ENCODE measurements at regions not wholly inside any gene's neighbourhood (a gene's known extent, or its start where the extent isn't known, plus 50 kb on each side); places are given as distances from the start of the nearest gene placed in this dataset.

DNA sequence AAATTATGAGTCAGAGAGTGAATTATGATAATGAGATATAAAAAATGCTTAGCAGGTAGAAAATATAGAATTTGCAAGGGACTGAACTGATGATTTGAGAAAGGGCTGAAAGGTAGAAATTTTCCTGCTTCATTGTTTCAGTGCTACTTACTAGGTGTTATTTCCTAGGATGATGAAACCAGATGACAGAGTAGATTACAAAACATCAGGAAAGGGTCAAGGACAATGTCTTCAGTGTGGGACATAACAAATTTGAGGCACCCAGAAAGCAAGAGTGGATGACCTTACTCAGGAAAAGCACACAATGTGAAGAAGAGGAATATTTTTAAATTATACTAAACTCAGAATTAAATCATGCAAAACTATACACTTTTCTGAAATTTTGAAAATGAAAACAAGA lies 102.1 kb downstream of the SHCBP1 start:
- Histone ChIP-seq H3K4me2 (ENCODE audit: low read length, poor library complexity, severe bottlenecking) (no peak overlapping the region), H3K4me3 (ENCODE audit: insufficient read depth in 1 of 2, low read depth in 1 of 2, low read length in 2 of 2) (no peak overlapping the region), H3K27me3 (ENCODE audit: control insufficient read depth in 1 of 2, insufficient read depth in 1 of 2, low read length in 2 of 2) (no peaks in the 10 kb centered on the region), H4K91ac (ENCODE audit: low read length) (no peak overlapping the region), H2AK5ac (ENCODE audit: low read length, severe bottlenecking) (no peak overlapping the region), H3K4me1 (ENCODE audit: control insufficient read depth, insufficient read depth, low read depth, low read length) (no peaks in the 10 kb centered on the region), H2BK12ac (ENCODE audit: low read length in 2 of 2) (no peak overlapping the region), H3K79me1 (replicated peaks; ENCODE audit: low read length, poor library complexity, severe bottlenecking) (no peaks in the 10 kb centered on the region), H3K9me3 (ENCODE audit: control insufficient read depth, low read length) (peaks cover 13% of the 10 kb centered on the region), H3K4ac (ENCODE audit: low read depth in 1 of 2, low read length in 2 of 2) (no peak overlapping the region), H2BK15ac (ENCODE audit: low read depth, poor library complexity, severe bottlenecking) (no peak overlapping the region), H3K9ac (ENCODE audit: low read length) (no peak overlapping the region), H2BK5ac (ENCODE audit: low read depth, low read length, poor library complexity, severe bottlenecking) (no peak overlapping the region), H4K8ac (ENCODE audit: low read length) (no peak overlapping the region), H2AFZ (ENCODE audit: low read depth, low read length) (no peak overlapping the region), H3K23ac (ENCODE audit: low read length in 2 of 2) (no peak overlapping the region), H3K36me3 (ENCODE audit: control insufficient read depth in 1 of 2, insufficient read depth in 2 of 2, low read depth in 1 of 2, low read length in 2 of 2) (no peaks in the 10 kb centered on the region), H3K27ac (ENCODE audit: low read length, poor library complexity, severe bottlenecking) (no peak overlapping the region), H3K14ac (ENCODE audit: low read length in 2 of 2) (no peak overlapping the region), H3K18ac (ENCODE audit: low read depth in 1 of 2, low read length in 2 of 2) (no peak overlapping the region), H2BK120ac (ENCODE audit: low read depth, low read length) (no peak overlapping the region)
- no peak for DNase-seq

DNA sequence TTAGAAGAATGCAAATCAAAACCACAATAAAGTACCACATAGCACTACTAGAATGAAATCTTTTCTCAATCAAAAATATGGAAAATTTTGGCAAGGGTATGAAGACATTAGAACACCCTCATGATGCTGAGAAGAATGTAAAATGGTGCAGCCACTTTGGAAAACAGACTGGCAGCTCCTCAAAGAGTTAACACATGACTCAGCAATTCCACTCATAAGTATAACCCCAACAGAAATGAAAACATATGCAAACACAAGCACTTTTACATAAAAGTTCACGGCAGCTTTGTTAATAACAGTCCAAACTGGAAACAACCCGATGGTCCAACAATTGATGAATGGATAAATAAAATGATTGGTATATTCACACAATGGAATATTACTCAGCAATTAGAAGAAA lies 124.5 kb downstream of the SHCBP1 start:
- no peak overlapping the region for H2BK120ac ChIP-seq (ENCODE audit: low read depth, low read length)
- no peaks in the 10 kb centered on the region for H3K27me3 ChIP-seq (ENCODE audit: control insufficient read depth in 1 of 2, insufficient read depth in 1 of 2, low read length in 2 of 2)
- no peak for DNase-seq
- H3K23ac ChIP-seq (ENCODE audit: low read length in 2 of 2): no peak overlapping the region
- H3K27ac ChIP-seq (ENCODE audit: low read length, poor library complexity, severe bottlenecking): no peak overlapping the region
- no peak overlapping the region for H3K18ac ChIP-seq (ENCODE audit: low read depth in 1 of 2, low read length in 2 of 2)
- no peak overlapping the region for H2BK5ac ChIP-seq (ENCODE audit: low read depth, low read length, poor library complexity, severe bottlenecking)
- H3K14ac ChIP-seq (ENCODE audit: low read length in 2 of 2): no peak overlapping the region
- peaks cover 3% of the 10 kb centered on the region for H3K9me3 ChIP-seq (ENCODE audit: control insufficient read depth, low read length)
- H3K4ac ChIP-seq (ENCODE audit: low read depth in 1 of 2, low read length in 2 of 2): no peak overlapping the region
- no CpG with 5 or more reads among the region's 2 CpGs for WGBS
- H4K8ac ChIP-seq (ENCODE audit: low read length): no peak overlapping the region
- H3K4me3 ChIP-seq (ENCODE audit: insufficient read depth in 1 of 2, low read depth in 1 of 2, low read length in 2 of 2): no peak overlapping the region
- no peak overlapping the region for H2BK15ac ChIP-seq (ENCODE audit: low read depth, poor library complexity, severe bottlenecking)
- H2BK12ac ChIP-seq (ENCODE audit: low read length in 2 of 2): no peak overlapping the region
- H3K4me2 ChIP-seq (ENCODE audit: low read length, poor library complexity, severe bottlenecking): no peak overlapping the region
- H3K4me1 ChIP-seq (ENCODE audit: control insufficient read depth, insufficient read depth, low read depth, low read length): no peaks in the 10 kb centered on the region
- no peak overlapping the region for H3K9ac ChIP-seq (ENCODE audit: low read length)
- H2AK5ac ChIP-seq (ENCODE audit: low read length, severe bottlenecking): no peak overlapping the region
- H2AFZ ChIP-seq (ENCODE audit: low read depth, low read length): no peak overlapping the region
- no peak overlapping the region for H4K91ac ChIP-seq (ENCODE audit: low read length)
- H3K79me1 ChIP-seq (replicated peaks; ENCODE audit: low read length, poor library complexity, severe bottlenecking): no peaks in the 10 kb centered on the region
- no peaks in the 10 kb centered on the region for H3K36me3 ChIP-seq (ENCODE audit: control insufficient read depth in 1 of 2, insufficient read depth in 2 of 2, low read depth in 1 of 2, low read length in 2 of 2)

DNA sequence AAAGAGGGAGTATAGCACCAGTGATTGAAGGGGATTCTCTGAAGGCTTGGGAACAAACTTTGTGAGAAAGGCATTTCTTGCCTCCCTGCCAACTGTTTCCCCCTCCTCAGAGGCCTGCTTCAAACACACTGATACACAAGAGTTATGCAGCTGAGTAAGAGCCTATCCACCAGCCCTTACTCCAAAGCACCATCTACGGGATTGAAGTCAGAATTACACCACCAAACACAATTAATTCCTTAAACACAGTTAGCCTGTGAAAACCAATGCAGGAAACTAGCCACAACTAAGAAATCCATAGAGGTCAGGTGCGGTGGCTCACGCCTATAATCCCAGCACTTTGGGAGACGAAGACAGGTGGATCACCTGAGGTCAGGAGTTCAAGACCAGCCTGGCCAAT lies 138.3 kb downstream of the SHCBP1 start:
- H3K4me3 ChIP-seq (ENCODE audit: insufficient read depth in 1 of 2, low read depth in 1 of 2, low read length in 2 of 2): no peak overlapping the region
- H2BK120ac ChIP-seq (ENCODE audit: low read depth, low read length): no peak overlapping the region
- H3K27ac ChIP-seq (ENCODE audit: low read length, poor library complexity, severe bottlenecking): no peak overlapping the region
- no peak overlapping the region for H3K14ac ChIP-seq (ENCODE audit: low read length in 2 of 2)
- H4K91ac ChIP-seq (ENCODE audit: low read length): no peak overlapping the region
- H3K36me3 ChIP-seq (ENCODE audit: control insufficient read depth in 1 of 2, insufficient read depth in 2 of 2, low read depth in 1 of 2, low read length in 2 of 2): no peaks in the 10 kb centered on the region
- H3K23ac ChIP-seq (ENCODE audit: low read length in 2 of 2): no peak overlapping the region
- H3K9me3 ChIP-seq (ENCODE audit: control insufficient read depth, low read length): peaks cover 10% of the 10 kb centered on the region
- no peaks in the 10 kb centered on the region for H3K27me3 ChIP-seq (ENCODE audit: control insufficient read depth in 1 of 2, insufficient read depth in 1 of 2, low read length in 2 of 2)
- H3K4ac ChIP-seq (ENCODE audit: low read depth in 1 of 2, low read length in 2 of 2): no peak overlapping the region
- no peaks in the 10 kb centered on the region for H3K79me1 ChIP-seq (replicated peaks; ENCODE audit: low read length, poor library complexity, severe bottlenecking)
- H3K18ac ChIP-seq (ENCODE audit: low read depth in 1 of 2, low read length in 2 of 2): no peak overlapping the region
- no peak overlapping the region for H2AK5ac ChIP-seq (ENCODE audit: low read length, severe bottlenecking)
- no peaks in the 10 kb centered on the region for H3K4me1 ChIP-seq (ENCODE audit: control insufficient read depth, insufficient read depth, low read depth, low read length)
- no peak overlapping the region for H2AFZ ChIP-seq (ENCODE audit: low read depth, low read length)
- H2BK12ac ChIP-seq (ENCODE audit: low read length in 2 of 2): no peak overlapping the region
- 80% methylated on average over 3 of the region's 4 CpGs for WGBS
- DNase-seq: no peak
- no peak overlapping the region for H3K9ac ChIP-seq (ENCODE audit: low read length)
- no peak overlapping the region for H4K8ac ChIP-seq (ENCODE audit: low read length)
- H3K4me2 ChIP-seq (ENCODE audit: low read length, poor library complexity, severe bottlenecking): no peak overlapping the region
- H2BK15ac ChIP-seq (ENCODE audit: low read depth, poor library complexity, severe bottlenecking): no peak overlapping the region
- H2BK5ac ChIP-seq (ENCODE audit: low read depth, low read length, poor library complexity, severe bottlenecking): no peak overlapping the region

DNA sequence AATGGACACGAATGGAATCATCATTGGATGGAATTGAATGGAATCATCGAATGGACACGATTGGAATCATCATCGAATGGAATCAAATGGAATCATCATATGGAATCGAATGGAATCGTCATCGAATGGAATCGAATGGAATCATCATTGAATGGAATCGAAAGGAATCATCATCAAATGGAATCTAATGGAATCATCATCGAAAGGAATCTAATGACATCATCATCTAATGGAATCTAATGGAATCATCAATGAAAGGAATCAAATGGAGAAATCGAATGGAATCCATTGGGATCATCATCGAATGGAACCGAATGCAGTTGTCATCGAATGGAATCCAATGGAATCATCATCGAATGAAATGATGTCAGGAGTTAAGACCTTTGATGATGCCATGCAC lies 154.9 kb downstream of the SHCBP1 start:
- Histone ChIP-seq H3K27ac (ENCODE audit: low read length, poor library complexity, severe bottlenecking) (no peak overlapping the region), H3K27me3 (ENCODE audit: control insufficient read depth in 1 of 2, insufficient read depth in 1 of 2, low read length in 2 of 2) (no peaks in the 10 kb centered on the region), H3K9ac (ENCODE audit: low read length) (no peak overlapping the region), H2AK5ac (ENCODE audit: low read length, severe bottlenecking) (no peak overlapping the region), H3K23ac (ENCODE audit: low read length in 2 of 2) (no peak overlapping the region), H2BK120ac (ENCODE audit: low read depth, low read length) (no peak overlapping the region), H3K9me3 (ENCODE audit: control insufficient read depth, low read length) (peaks cover 43% of the 10 kb centered on the region), H2AFZ (ENCODE audit: low read depth, low read length) (no peak overlapping the region), H2BK15ac (ENCODE audit: low read depth, poor library complexity, severe bottlenecking) (no peak overlapping the region), H3K36me3 (ENCODE audit: control insufficient read depth in 1 of 2, insufficient read depth in 2 of 2, low read depth in 1 of 2, low read length in 2 of 2) (no peaks in the 10 kb centered on the region), H4K91ac (ENCODE audit: low read length) (no peak overlapping the region), H2BK5ac (ENCODE audit: low read depth, low read length, poor library complexity, severe bottlenecking) (no peak overlapping the region), H3K79me1 (replicated peaks; ENCODE audit: low read length, poor library complexity, severe bottlenecking) (no peaks in the 10 kb centered on the region), H2BK12ac (ENCODE audit: low read length in 2 of 2) (no peak overlapping the region), H3K4me1 (ENCODE audit: control insufficient read depth, insufficient read depth, low read depth, low read length) (no peaks in the 10 kb centered on the region), H3K18ac (ENCODE audit: low read depth in 1 of 2, low read length in 2 of 2) (no peak overlapping the region), H3K4me2 (ENCODE audit: low read length, poor library complexity, severe bottlenecking) (no peak overlapping the region), H3K4me3 (ENCODE audit: insufficient read depth in 1 of 2, low read depth in 1 of 2, low read length in 2 of 2) (no peak overlapping the region), H3K4ac (ENCODE audit: low read depth in 1 of 2, low read length in 2 of 2) (no peak overlapping the region), H4K8ac (ENCODE audit: low read length) (no peak overlapping the region), H3K14ac (ENCODE audit: low read length in 2 of 2) (no peak overlapping the region)
- DNase-seq: no peak
- 87% methylated on average over 15 of the region's 15 CpGs for WGBS

Measured in mesenchymal stem cell (in vitro differentiated cells and primary cell).